ENCODE measurements at regions not wholly inside any gene's neighbourhood (a gene's known extent, or its start where the extent isn't known, plus 50 kb on each side); places are given as distances from the start of the nearest gene placed in this dataset.

DNA sequence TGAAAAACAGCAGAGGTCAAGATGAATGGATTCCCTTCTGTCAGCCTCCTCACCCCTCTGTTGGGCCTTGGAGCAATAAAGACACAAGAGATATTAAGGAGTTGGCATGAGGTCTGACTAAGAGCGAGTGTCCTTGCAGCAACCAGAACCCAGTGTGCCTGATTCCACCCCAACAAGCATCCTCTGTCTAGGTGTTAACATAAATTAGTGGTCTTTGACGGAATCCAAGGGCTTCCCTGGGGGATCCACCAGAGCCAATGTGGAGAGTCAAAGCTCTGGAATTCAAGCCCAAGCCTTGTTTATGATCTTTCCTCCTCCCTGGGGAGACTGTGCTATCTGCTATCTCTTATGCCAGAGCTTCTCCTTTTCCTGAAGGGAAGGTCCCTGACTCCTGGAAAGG lies 128.1 kb upstream of the SMIM23 start:
- Histone ChIP-seq H2AFZ (ENCODE audit: low read length) (no peak overlapping the region), H2BK5ac (ENCODE audit: low read depth, low read length) (no peak overlapping the region), H4K91ac (replicated peaks; ENCODE audit: insufficient read length, low read length) (no peak overlapping the region), H3K4me2 (ENCODE audit: insufficient read depth in 1 of 2, low read depth in 2 of 2, low read length in 2 of 2) (no peak overlapping the region), H3K4me1 (replicated peaks in 1 of 4; ENCODE audit: control insufficient read depth in 3 of 4, insufficient read depth in 4 of 4, low read length in 3 of 4) (peaks cover 0 to 2% (median 0%) of the 10 kb centered on the region in 4 experiments; a peak in 1 of 7 replicates), H3K79me1 (ENCODE audit: low read depth, low read length) (no peaks in the 10 kb centered on the region), H3K79me2 (ENCODE audit: control insufficient read depth in 1 of 2, insufficient read depth in 2 of 2, low read length in 2 of 2) (no peaks in the 10 kb centered on the region), H3K4me3 (ENCODE audit: extremely low read depth in 1 of 4, insufficient read depth in 2 of 4, low read depth in 3 of 4, low read length in 4 of 4) (no peak overlapping the region), H2BK12ac (ENCODE audit: low read depth, low read length) (no peak overlapping the region), H3K36me3 (ENCODE audit: control insufficient read depth in 2 of 4, insufficient read depth in 4 of 4, low read length in 3 of 4) (no peaks in the 10 kb centered on the region), H3K27ac (ENCODE audit: low read depth, low read length) (no peak overlapping the region), H2BK15ac (ENCODE audit: low read length) (no peak overlapping the region), H3K27me3 (replicated peaks in 1 of 4; ENCODE audit: control insufficient read depth in 3 of 4, extremely low read depth in 1 of 4, insufficient read depth in 3 of 4, low read length in 3 of 4) (no peaks in the 10 kb centered on the region), H4K5ac (ENCODE audit: insufficient read length, low read depth, low read length) (no peak overlapping the region), H3K18ac (ENCODE audit: extremely low read depth, low read length) (no peak overlapping the region), H2BK120ac (replicated peaks; ENCODE audit: low read depth, low read length) (no peak overlapping the region), H3K23me2 (ENCODE audit: low read depth, low read length) (no peaks in the 10 kb centered on the region), H3K4ac (replicated peaks; ENCODE audit: insufficient read length, low read depth, low read length) (no peak overlapping the region), H3K56ac (replicated peaks; ENCODE audit: insufficient read length, low read depth, low read length) (no peak overlapping the region), H4K20me1 (replicated peaks in 1 of 2; ENCODE audit: control insufficient read depth in 1 of 2, insufficient read depth in 2 of 2, low read length in 2 of 2) (no peaks in the 10 kb centered on the region), H3K14ac (ENCODE audit: insufficient read length) (no peak overlapping the region), H2BK20ac (ENCODE audit: low read length) (no peak overlapping the region), H2AK5ac (ENCODE audit: low read depth, low read length) (no peak overlapping the region), H3K9ac (replicated peaks in 1 of 4; ENCODE audit: extremely low read depth in 1 of 4, low read depth in 3 of 4, low read length in 3 of 4) (no peak overlapping the region), H4K8ac (ENCODE audit: extremely low read depth, insufficient read depth, low read length) (no peak overlapping the region), H3K9me3 (ENCODE audit: insufficient read depth in 2 of 2, low read depth in 1 of 2, low read length in 1 of 2) (0 out of 4 replicates have a peak, but pooled peaks cover 0 to 3% of the 10 kb centered on the region in 2 experiments), H3K23ac (ENCODE audit: insufficient read length) (no peak overlapping the region)
- no peak for TF ChIP-seq RAD21 (IDR thresholded peaks at IDR 0.05 in 1 of 2, conservative IDR thresholded peaks at IDR 0.05 in 1 of 2; ENCODE audit: low read depth in 2 of 2, low read length in 2 of 2)
- TF ChIP-seq MAFK (IDR thresholded peaks at IDR 0.05; ENCODE audit: low read depth, low read length): no peak
- TF ChIP-seq TAF1 (IDR thresholded peaks at IDR 0.05; ENCODE audit: low read depth, low read length): no peak
- no peak for TF ChIP-seq NRF1 (IDR thresholded peaks at IDR 0.05; ENCODE audit: low read depth, low read length)
- TF ChIP-seq CBX8 (IDR thresholded peaks at IDR 0.05; ENCODE audit: borderline replicate concordance, low read depth, low read length): no peak
- TF ChIP-seq MAX (IDR thresholded peaks at IDR 0.05): no peak
- no peak for TF ChIP-seq POLR2A (IDR thresholded peaks at IDR 0.05; ENCODE audit: control extremely low read depth in 1 of 2, low read depth in 2 of 2, low read length in 2 of 2)
- TF ChIP-seq USF2 (IDR thresholded peaks at IDR 0.05; ENCODE audit: low read length): no peak
- TF ChIP-seq TBP (IDR thresholded peaks at IDR 0.05; ENCODE audit: low read depth, low read length): no peak
- DNase-seq (ENCODE audit: low read depth in 1 of 2, low spot score in 2 of 2) (no peak), FAIRE-seq (no peak)
- 92% methylated on average over 2 of the region's 2 CpGs; no CpG with 5 or more reads in 1 of the 2 experiments for WGBS, 2 experiments (ENCODE audit: extremely low coverage in 1 of 2, insufficient coverage in 1 of 2, insufficient read length in 1 of 2, insufficient replicate concordance in 2 of 2, low coverage in 1 of 2, low lambda C conversion rate in 2 of 2, missing lambda C conversion rate in 1 of 2)
- CTCF ChIA-PET (ENCODE audit: partially characterized antibody): interaction anchor here (0.9 to 3.3 kb wide), 5 partner anchors 11 to 239 kb away, joined by 3 to 8 read pairs (median 5); partner anchors contain the start of gene FGF18
- POLR2A ChIA-PET (ENCODE audit: partially characterized antibody): no interaction called here

Measured in H1 (cell line).